ENCODE measurements at regions not wholly inside any gene's neighbourhood (a gene's known extent, or its start where the extent isn't known, plus 50 kb on each side); places are given as distances from the start of the nearest gene placed in this dataset.

- Mint-ChIP-seq H3K4me1 (no peaks in the 10 kb centered on the region), H3K27me3 (peaks cover 20% of the 10 kb centered on the region), H3K4me3 (no peak overlapping the region), H3K27ac (no peak overlapping the region), H3K36me3 (ENCODE audit: low read depth) (no peaks in the 10 kb centered on the region)
- DNase-seq, result no peak
- H3K9me3 ChIP-seq (ENCODE audit: control insufficient read depth, low read length, poor library complexity, severe bottlenecking), result no peaks in the 10 kb centered on the region
- no peak for ATAC-seq
Measured at GRCh38 chr7:56174346-56174874, 58.2 kb upstream of the NUPR2 start.

Measured in T-helper 17 cell (primary cell).